HFFc6 (cell line): ENCODE measurements at regions not wholly inside any gene's neighbourhood (a gene's known extent, or its start where the extent isn't known, plus 50 kb on each side); places are given as distances from the start of the nearest gene placed in this dataset.
"Not testable (repeated sequence)": the region's sequence is repeated elsewhere in the genome, so short reads cannot be mapped to it uniquely, and the experiment has no call there.

ENCODE experiments used
- DNase-seq: peaks from one replicate; pipeline ENCODE4 v3.0.0-alpha.2; 2018
- H3K27ac Mint-ChIP-seq: 2 replicates; pipeline ENCODE4 v1.8.0; 2020; ENCODE audit warnings: mild to moderate bottlenecking, mixed read lengths
- H3K27me3 Mint-ChIP-seq: 2 replicates; pipeline ENCODE4 v1.8.0; 2021; ENCODE audit warnings: mild to moderate bottlenecking, moderate library complexity, mixed read lengths; ENCODE audit not compliant: insufficient read depth
- H3K36me3 Mint-ChIP-seq: 2 replicates; pipeline ENCODE4 v1.8.0; 2021; ENCODE audit warnings: low read depth, mixed read lengths
- H3K4me1 Mint-ChIP-seq: 2 replicates; pipeline ENCODE4 v1.8.0; 2020; ENCODE audit warnings: low read depth, mixed read lengths
- H3K4me3 Mint-ChIP-seq: 2 replicates; pipeline ENCODE4 v1.8.0; 2020; ENCODE audit warnings: mild to moderate bottlenecking, moderate library complexity, mixed read lengths
- H3K9me3 Mint-ChIP-seq: 2 replicates; pipeline ENCODE4 v1.8.0; 2020; ENCODE audit warnings: mild to moderate bottlenecking, mixed read lengths
- CTCF ChIP-seq: fragments of 200-600 bp; sonication (generic); IDR thresholded peaks from 2 replicates; pipeline ENCODE4 v1.5.0; 2021; ENCODE audit warnings: antibody characterized with exemption, mild to moderate bottlenecking

DNA sequence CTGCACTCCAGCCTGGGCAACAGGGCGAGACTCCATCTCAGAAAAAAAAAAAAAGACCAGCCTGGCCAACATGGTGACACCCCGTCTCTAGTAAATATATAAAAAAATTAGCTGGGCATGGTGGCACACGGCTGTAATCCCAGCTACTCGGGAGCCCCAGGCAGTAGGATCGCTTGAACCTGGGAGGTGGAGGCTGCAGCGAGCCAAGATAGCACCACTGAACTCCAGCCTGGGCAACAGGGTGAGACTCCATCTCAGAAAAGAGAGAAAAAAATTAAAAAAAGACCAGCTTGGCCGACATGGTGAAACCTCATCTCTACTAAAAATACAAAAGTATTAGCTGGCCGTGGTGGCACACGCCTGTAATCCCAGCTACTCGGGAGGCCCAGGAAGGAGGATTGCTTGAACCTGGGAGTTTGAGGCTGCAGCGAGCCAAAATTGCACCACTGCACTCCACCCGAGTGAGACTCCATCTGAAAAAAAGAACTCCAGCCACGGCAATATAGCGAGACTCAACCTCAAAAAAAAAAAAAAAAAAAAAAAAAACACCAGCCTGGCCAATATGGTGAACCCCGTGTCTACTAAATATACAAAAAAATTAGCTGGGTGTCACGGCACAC lies 346.1 kb upstream of the PLGLB2 start:
- Mint-ChIP-seq H3K4me1 (no peaks in the 10 kb centered on the region), H3K27ac (no peak overlapping the region), H3K27me3 (no peaks in the 10 kb centered on the region), H3K9me3 (peaks cover 19% of the 10 kb centered on the region), H3K4me3 (no peak overlapping the region), H3K36me3 (no peaks in the 10 kb centered on the region)
- TF ChIP-seq CTCF, result no peak
- DNase-seq, result no peak

DNA sequence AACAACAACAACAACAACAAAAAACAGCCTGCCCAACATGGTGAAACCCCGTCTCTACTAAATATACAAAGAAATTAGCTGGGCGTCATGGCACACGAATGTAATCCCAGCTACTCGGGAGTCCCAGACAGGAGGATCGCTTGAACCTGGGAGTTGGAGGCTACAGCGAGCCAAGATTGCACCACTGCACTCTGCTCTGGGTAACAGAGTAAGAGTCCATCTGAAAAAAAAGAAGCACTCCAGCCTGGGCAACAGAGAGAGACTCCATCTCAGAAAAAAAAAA lies 344.1 kb upstream of the PLGLB2 start:
- peaks cover 19% of the 10 kb centered on the region for H3K9me3 Mint-ChIP-seq
- TF ChIP-seq CTCF, result no peak
- no peaks in the 10 kb centered on the region for H3K27me3 Mint-ChIP-seq
- no peak overlapping the region for H3K27ac Mint-ChIP-seq
- no peaks in the 10 kb centered on the region for H3K4me1 Mint-ChIP-seq
- H3K4me3 Mint-ChIP-seq, result no peak overlapping the region
- no peaks in the 10 kb centered on the region for H3K36me3 Mint-ChIP-seq
- DNase-seq, result no peak

- not testable (repeated sequence) for H3K27me3 Mint-ChIP-seq, H3K36me3 Mint-ChIP-seq, H3K27ac Mint-ChIP-seq, DNase-seq, H3K4me1 Mint-ChIP-seq, H3K4me3 Mint-ChIP-seq
- H3K9me3 Mint-ChIP-seq, result peaks cover 19% of the 10 kb centered on the region
These were observed 343.3 kb upstream of the PLGLB2 start for GRCh38 chr2:87404411-87405255.

- not testable (repeated sequence) for H3K4me1 Mint-ChIP-seq, H3K27me3 Mint-ChIP-seq, H3K36me3 Mint-ChIP-seq, DNase-seq, H3K27ac Mint-ChIP-seq, H3K4me3 Mint-ChIP-seq
- peaks cover 19% of the 10 kb centered on the region for H3K9me3 Mint-ChIP-seq
These were observed 342.2 kb upstream of the PLGLB2 start for GRCh38 chr2:87405531-87406216.

DNA sequence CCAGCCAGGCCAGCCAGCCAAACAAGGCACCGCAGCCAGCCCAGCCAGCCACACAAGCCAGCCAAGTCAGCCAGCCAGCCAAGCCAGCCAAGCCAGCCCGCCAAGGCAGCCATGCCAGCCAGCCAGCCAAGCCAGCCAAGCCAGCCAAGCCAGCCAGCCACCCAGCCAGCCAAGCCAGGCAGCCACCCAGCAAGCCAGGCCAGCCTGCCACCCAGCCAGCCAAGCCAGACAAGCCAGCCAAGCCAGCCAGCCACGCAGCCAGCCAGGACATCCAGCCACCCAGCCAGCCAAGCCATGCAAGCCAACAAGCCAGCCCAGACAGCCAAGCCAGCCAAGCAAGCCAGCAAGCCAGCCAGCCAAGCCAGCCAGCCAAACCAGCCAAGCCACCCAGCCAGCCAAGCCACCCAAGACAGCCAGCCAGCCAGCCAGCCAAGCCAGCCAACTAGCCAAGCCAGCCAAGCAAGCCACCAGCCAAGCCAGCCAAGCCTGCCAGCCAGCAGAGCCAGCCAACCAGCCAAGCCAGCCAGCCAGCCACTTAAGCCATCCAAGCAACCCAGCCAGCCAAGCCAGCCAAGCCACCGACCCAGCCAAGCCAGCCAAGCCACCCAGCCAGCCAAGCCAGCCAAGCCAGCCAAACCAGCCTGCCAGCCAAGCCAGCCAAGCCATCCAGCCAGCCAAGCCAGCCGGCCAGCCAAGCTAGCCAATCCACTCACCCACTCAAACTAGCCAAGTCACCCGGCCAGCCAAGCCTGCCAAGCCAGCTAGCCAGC lies 341.3 kb upstream of the PLGLB2 start:
- H3K4me1 Mint-ChIP-seq, H3K4me3 Mint-ChIP-seq, DNase-seq, H3K27ac Mint-ChIP-seq, H3K27me3 Mint-ChIP-seq, H3K36me3 Mint-ChIP-seq: not testable (repeated sequence)
- H3K9me3 Mint-ChIP-seq, result peaks cover 19% of the 10 kb centered on the region

- DNase-seq, H3K27me3 Mint-ChIP-seq, H3K4me3 Mint-ChIP-seq, H3K9me3 Mint-ChIP-seq, H3K4me1 Mint-ChIP-seq, H3K36me3 Mint-ChIP-seq, H3K27ac Mint-ChIP-seq: not testable (repeated sequence)
These were observed 338.3 kb upstream of the PLGLB2 start for GRCh38 chr2:87409601-87410000.

DNA sequence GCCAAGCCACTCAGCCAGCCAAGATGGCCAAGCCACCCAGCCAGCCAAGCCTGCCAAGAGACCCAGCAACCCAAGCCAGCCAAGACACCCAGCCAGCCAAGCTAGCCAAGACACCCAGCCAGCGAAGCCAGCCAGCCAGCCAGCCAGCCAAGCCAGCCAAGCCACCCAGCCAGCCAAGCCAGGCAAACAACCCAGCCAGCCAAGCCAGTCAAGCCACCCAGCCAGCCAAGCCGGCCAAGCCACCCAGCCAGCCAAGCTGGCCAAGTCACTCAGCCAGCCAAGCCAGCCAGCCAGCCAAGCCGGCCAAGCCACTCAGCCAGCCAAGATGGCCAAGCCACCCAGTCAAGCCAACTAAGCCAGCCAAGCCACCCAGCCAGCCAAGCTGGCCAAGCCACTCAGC lies 337.5 kb upstream of the PLGLB2 start:
- not testable (repeated sequence) for H3K36me3 Mint-ChIP-seq, H3K4me1 Mint-ChIP-seq, DNase-seq, H3K27ac Mint-ChIP-seq, H3K27me3 Mint-ChIP-seq, H3K9me3 Mint-ChIP-seq, H3K4me3 Mint-ChIP-seq

GRCh38 chr2:87412036-87412820 lies 335.7 kb upstream of the PLGLB2 start:
- H3K36me3 Mint-ChIP-seq, H3K27ac Mint-ChIP-seq, H3K4me3 Mint-ChIP-seq: not testable (repeated sequence)

DNA sequence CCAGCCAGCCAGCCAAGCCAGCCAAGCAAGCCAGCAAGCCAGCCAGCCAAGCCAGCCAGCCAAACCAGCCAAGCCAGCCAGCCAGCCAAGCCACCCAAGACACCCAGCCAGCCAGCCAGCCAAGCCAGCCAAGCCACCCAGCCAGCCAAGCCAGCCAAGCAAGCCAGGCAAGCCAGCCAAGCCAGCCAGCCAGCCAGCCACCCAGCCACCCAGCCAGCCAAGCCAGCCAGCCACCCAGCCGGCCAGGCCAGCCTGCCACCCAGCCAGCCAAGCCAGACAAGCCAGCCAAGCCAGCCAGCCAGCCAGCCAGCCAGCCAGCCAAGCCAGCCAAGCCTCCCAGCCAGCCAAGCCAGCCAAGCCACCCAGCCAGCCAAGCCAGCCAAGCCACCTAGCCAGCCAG lies 333.6 kb upstream of the PLGLB2 start:
- H3K36me3 Mint-ChIP-seq, DNase-seq, H3K4me3 Mint-ChIP-seq, H3K27me3 Mint-ChIP-seq, H3K9me3 Mint-ChIP-seq, H3K27ac Mint-ChIP-seq, H3K4me1 Mint-ChIP-seq: not testable (repeated sequence)

More at GRCh38 chr2:87412036-87412820, 335.7 kb upstream of the PLGLB2 start:
- H3K9me3 Mint-ChIP-seq, H3K27me3 Mint-ChIP-seq, DNase-seq, H3K4me1 Mint-ChIP-seq: not testable (repeated sequence)

DNA sequence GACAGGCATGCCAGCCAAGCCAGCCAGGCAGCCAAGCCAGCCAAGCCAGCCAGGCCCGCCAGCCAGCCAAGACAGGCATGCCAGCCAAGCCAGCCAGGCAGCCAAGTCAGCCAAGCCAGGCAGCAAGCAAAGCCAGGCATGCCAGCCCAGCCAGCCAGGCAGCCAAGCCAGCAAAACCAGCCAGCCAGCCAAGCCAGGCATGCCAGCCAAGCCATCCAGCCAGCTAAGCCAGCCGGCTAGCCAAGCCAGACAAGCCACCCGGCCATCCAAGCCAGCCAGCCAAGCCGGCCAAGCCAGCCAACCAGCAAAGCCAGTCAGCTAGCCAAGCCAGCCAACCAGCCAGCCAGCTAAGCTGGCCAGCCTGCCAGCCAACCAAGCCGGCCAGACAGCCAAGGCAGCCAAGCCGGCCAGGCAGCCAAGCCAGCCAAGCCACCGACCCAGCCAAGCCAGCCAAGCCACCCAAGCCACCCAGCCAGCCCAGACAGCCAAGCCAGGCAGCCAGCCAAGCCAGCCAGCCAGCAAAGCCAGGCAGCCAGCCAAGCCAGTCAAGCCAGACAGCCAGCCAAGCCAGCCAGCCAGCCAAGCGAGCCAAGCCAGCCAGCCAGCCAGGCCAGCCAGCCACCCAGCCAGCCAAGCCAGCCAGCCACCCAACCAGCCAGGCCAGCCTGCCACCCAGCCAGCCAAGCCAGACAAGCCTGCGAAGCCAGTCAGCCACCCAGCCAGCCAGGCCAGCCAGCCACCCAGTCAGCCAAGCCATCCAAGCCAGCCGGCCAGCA lies 332.9 kb upstream of the PLGLB2 start:
- H3K4me1 Mint-ChIP-seq, H3K27me3 Mint-ChIP-seq, H3K9me3 Mint-ChIP-seq, DNase-seq, H3K27ac Mint-ChIP-seq, H3K36me3 Mint-ChIP-seq, H3K4me3 Mint-ChIP-seq: not testable (repeated sequence)
